Inflammatory macrophage (primary cell): ENCODE measurements at regions not wholly inside any gene's neighbourhood (a gene's known extent, or its start where the extent isn't known, plus 50 kb on each side); places are given as distances from the start of the nearest gene placed in this dataset.
A peak's percentile ranks its signal among the peaks of the same experiment; 100 is the strongest.

ENCODE experiments used
- DNase-seq, 2 donors: peaks; one replicate each; pipeline ENCODE4 v3.0.0-alpha.2; 2020 to 2022

DNA sequence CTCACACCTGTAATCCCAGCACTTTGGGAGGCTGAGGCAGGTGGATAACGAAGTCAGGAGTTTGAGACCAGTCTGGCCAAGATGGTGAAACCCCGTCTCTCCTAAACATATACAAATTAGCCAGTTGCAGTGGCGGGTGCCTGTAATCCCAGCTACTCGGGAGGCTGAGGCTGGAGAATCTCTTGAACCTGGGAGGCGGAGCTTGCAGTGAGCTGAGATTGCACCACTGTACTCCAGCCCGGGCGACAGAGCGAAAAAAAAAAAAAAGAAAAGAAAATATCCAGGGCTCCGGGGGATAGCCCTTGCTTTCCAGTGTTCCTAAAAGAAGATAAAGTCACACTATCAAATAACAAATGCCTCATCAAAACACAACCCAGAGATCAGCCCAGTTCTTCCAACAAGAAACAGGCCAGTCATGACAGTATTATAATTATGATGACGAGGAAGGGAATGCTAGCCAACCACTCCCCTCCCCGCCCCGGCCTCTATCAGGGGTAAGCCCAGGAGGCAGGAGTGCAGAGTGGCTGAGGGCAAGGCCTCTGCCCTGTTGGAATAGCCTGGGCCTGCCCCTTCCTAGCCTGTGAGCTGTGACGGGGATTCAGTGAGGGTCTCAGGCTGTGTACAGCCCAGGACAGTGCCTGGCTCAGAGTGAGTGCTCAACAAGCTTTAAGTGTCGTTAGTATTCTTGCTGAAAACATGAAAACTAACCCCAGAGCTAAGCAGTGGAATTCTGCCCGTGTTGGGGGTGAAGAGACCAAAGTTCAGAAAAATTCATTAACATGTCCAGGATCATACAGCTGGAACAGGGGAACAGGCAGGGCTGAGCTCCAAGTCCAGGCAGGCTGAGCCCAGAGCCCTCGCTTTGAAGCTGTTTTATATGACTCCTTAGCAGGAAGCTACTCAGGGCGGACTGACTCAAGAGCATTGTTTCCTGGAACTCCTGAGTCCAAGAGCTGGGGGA is 54.3 kb downstream of the FAM241B start:
- no peak for DNase-seq

DNA sequence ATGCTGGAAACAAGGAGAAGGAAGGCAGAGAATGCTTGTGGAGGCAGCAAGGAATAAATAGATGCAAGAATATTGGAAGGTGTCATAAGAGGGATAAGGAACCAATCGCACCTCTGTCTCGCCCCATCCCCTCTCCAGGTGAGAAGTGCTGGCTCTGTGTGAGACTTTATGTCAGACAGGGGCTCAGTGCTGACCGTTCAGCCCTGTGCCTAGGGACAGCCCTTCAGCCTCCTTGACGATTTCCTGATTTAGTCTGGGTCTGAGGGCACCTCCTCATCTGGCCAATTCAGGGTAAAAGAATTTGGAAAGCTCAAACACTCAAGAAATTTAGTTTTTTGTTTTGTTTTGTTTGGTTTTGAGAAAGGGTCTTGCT is 54.9 kb downstream of the FAM241B start:
- DNase-seq, result no peak

- no peak for DNase-seq
Measured at GRCh38 chr10:69685426-69685801, 55.4 kb downstream of the FAM241B start.

GRCh38 chr10:69685802-69686585 is 55.9 kb downstream of the FAM241B start:
- DNase-seq, result no peak

DNA sequence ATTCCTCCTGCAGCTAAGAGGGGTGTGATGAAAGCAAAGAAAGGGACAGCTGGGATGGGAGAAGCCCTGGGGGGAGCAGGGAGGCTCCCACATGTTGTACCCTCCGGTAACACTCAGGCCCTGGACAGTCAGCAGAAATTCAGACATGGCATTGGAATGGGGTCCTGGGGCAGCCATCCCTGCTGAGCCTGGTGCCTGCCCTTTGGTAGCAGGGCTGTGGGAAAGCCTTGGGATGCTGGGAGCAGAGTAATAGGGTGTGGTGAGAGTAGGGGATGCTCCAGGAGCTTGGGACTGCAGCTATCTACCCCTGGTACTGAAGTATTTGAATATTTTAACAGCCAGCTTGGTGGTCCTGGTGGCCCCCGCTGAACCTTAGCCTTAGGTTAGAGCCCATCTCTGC is 56.8 kb downstream of the FAM241B start:
- DNase-seq, result no peak

DNA sequence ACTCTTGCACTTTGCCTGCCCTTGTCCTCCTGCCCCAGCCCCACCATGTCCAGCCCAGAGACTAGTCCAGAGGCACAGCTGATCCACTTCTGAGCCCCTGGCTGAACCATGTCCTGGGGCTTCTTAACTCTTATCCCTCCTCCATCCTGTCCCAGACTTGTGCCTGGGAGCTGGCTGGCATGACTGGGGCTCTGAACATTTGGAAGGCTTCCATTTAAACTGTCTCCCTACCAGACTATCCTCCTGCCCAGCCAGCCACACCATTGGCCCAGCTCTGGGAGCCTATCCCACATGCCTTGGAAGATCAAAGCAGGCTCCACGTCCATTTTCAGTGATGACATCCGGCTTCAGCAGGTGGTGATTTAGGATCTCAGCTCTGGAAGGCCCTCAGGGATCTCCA is 57.4 kb downstream of the FAM241B start:
- DNase-seq, result no peak

GRCh38 chr10:69692267-69692666 is 62.2 kb downstream of the FAM241B start:
- no peak for DNase-seq

DNA sequence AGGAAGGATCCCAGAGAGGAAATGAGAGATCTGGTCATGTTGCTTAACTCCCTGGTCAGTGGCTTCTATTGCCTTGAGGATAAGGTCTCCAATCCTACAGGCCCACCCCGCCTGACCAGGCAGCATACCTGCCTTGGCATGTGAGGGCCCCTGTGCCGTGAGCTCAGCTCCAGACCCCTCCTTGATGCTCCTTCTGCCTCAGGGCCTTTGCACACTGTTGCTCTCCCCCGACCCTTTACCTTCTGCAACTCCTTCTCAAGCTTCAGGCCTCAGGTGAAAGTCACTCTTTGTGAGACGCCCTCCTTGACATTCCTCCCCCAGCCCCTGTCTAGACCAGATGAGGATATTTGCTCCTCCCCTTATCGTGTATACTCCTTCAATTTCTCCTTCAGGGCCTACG is 62.8 kb downstream of the FAM241B start:
- no peak for DNase-seq

DNA sequence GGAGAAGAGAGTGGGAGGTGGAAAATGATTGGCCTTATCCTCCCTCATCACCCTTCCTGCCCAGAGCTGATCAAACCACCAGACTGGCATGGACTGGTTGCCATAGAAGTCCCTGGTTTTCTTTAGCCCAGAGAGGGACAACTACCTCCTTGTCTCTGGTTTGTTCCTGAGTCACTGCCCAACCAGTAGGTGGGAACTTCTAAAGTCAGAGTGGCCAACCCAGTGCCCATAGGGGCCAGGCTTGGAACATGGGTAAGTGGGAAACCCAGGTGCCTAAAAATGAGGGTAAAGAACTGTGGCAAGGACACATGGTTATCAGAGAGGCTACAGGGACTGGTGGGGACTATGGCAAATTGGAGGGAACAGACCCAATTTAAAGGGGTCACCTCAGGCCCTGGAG is 63.8 kb downstream of the FAM241B start:
- no peak for DNase-seq

DNA sequence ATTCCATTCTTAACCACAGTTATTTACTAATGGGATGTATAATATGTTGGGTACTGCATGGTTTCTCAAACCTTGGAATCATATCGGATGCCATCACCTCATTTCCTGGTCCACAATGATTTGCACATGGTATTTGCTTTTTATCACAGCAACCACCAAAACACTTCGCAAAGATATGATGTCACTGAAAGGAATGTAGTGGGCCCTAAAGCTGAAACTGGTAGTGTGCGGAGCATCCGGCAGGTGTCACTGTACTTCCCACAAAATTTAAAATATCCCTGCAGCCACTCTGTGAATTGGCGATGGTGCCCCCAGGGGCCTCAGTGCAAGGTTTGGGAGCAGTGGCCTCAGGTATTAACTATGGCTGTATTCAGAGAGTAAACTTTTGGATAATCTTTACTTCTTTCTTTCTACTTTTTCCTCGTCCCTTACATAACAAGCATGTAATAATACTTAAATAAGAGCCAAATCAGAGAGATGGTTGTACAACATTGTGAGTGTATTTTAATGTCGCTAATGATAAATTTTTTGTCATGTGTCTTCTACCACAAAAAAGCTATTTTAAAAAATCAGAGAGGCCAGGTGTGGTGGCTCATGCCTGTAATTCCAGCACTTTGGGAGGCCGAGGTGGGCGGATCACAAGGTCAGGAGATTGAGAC is 66.2 kb downstream of the FAM241B start:
- peak; percentile 13 to 29 for DNase-seq

- DNase-seq, result no peak
Measured at GRCh38 chr10:69697006-69697405, 67.0 kb downstream of the FAM241B start.

DNA sequence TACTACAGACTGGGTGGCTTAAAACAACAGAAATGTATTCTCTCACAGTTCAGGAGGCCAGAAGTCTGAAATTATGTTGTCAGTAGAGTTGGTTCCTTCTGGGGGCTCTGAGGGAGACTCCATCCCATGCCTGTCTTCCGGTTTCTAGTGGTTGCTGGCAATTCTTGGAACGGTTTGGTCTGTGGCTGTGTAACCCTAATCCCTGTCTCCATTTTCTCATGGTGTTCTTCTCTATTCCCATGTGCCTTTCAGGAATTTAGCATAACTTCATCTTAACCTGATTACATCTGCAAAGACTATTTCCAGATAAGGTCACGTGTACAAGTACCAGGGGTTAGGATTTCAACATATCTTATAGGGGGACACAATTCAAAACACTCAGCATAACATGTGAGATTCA is 73.2 kb downstream of the FAM241B start:
- no peak for DNase-seq

GRCh38 chr10:69703766-69704630 is 74.0 kb downstream of the FAM241B start:
- peak; percentile 50 to 81 for DNase-seq

GRCh38 chr10:69709366-69709941 is 79.4 kb downstream of the FAM241B start:
- DNase-seq, result no peak

DNA sequence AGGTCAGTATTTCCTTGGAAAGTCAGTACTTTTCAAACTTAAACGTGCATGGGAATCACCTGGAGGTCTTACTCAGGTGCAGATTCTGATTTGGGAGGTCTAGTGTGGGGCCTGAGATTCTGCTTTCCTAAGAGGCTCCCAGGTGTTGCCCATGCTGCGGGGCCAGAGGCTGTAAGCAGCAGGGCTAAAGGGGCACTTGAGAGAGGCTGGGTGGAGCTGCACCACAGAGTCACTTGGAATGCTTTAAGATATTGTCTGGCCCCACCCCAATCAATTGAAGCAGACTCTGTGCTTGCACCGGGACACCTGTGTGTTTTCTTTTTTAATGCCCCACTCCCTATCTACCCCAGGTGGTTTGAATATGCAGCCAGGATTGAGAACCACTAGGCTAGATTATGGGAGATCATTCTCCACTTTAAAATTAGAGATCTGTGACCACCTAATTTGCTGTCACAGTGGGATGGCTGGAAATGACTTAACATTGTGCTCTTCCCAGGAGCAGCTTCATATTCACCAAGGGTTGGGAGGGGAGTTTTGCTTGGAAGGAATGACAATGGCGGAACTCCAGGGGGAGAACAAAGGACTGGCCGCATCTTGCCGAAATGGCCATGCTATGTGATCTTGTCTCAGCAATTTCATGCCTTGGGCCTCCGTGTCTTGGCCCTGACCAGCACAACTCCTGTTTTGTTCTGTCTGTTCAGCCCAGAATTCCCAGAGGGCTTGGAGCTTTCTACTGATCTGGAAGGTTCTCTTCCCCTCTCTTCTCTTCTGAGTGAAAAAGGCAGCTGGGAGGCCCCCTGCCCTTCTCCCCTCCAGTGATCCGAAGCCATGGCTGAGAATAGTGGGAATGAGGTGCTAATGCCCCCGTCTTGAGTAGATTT is 80.2 kb downstream of the FAM241B start:
- DNase-seq, result no peak

- no peak for DNase-seq
Measured at GRCh38 chr10:69712342-69712741, 82.3 kb downstream of the FAM241B start.

DNA sequence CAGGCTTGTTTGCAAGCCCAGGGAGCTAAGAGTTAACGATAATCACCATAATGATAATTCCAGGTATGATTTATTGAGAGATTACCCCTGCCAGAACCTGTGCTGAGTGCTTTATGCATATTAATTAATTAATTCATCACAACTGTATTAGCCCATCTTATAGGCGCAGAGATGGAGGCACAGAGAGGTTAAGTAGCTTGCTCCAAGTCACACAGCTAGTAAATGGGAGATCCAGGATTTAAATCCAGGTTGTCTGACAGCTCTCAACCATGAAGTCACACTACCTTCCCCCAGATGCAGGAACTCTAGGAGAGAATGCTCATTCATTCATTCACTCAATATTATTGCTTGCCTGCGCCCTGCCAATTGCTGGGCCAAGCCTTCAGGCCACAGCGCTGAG is 84.5 kb downstream of the FAM241B start:
- no peak for DNase-seq

GRCh38 chr10:69715156-69715898 is 85.3 kb downstream of the FAM241B start:
- no peak for DNase-seq

GRCh38 chr10:69715899-69716606 is 85.7 kb upstream of the COL13A1 start:
- no peak for DNase-seq
